ENCODE measurements at regions not wholly inside any gene's neighbourhood (a gene's known extent, or its start where the extent isn't known, plus 50 kb on each side); places are given as distances from the start of the nearest gene placed in this dataset.

DNA sequence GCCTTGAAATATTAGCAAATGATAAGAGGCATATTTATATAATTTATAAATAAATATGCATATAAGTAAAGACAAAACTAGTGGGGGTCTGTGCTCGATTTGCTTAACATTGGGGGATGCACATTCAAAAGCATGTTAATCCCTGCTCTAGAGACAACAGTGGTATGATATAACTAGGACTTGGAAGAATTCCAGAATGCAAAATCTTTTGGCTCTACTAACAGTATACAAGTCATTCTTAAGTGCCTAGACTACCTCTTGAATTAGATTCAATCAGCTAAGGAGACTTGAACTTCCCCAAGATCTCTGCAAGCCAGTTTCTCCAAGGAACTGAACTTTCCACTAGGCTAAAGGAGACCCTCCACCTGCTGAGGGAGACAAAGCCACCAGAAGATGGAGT, 282.7 kb upstream of the RORA start:
- Histone ChIP-seq H3K4ac (ENCODE audit: low read depth, low read length) (no peak overlapping the region), H3K27ac (ENCODE audit: insufficient read length, low read depth, low read length) (no peak overlapping the region), H4K20me1 (ENCODE audit: control insufficient read depth, insufficient read depth, insufficient read length) (no peaks in the 10 kb centered on the region), H4K8ac (replicated peaks; ENCODE audit: insufficient read length, low read depth, low read length) (no peak overlapping the region), H2BK12ac (ENCODE audit: insufficient read length, low read depth, low read length) (no peak overlapping the region), H3K23me2 (ENCODE audit: insufficient read length, low read depth, low read length, poor library complexity, severe bottlenecking) (no peaks in the 10 kb centered on the region), H2BK20ac (ENCODE audit: low read depth, low read length, poor library complexity, severe bottlenecking) (no peak overlapping the region), H3K27me3 (ENCODE audit: insufficient read depth, low read length) (no peaks in the 10 kb centered on the region), H3K9me3 (ENCODE audit: control insufficient read depth, low read depth, low read length) (no peaks in the 10 kb centered on the region), H2AK5ac (ENCODE audit: insufficient read length, low read length) (no peak overlapping the region), H4K91ac (ENCODE audit: insufficient read length, low read depth, low read length) (no peak overlapping the region), H3K4me2 (ENCODE audit: insufficient read depth, insufficient read length, low read length) (no peak overlapping the region), H3K18ac (ENCODE audit: insufficient read length, low read depth, low read length) (no peak overlapping the region), H3T11ph (ENCODE audit: low read length) (no peak overlapping the region), H2AFZ (ENCODE audit: low read length) (no peak overlapping the region), H3K56ac (ENCODE audit: insufficient read length, low read depth, low read length) (no peak overlapping the region), H3K23ac (ENCODE audit: insufficient read length, low read depth, low read length) (no peak overlapping the region), H3K79me1 (ENCODE audit: insufficient read depth, low read depth, low read length, poor library complexity, severe bottlenecking) (no peaks in the 10 kb centered on the region), H2BK5ac (ENCODE audit: insufficient read length, low read length) (no peak overlapping the region), H2BK15ac (ENCODE audit: low read depth, low read length) (no peak overlapping the region), H3K9ac (ENCODE audit: extremely low read depth, insufficient read length, low read length) (no peak overlapping the region), H3K14ac (ENCODE audit: insufficient read depth, low read length) (no peak overlapping the region), H3K79me2 (ENCODE audit: insufficient read depth, low read length) (no peaks in the 10 kb centered on the region), H2BK120ac (ENCODE audit: low read depth, low read length, poor library complexity, severe bottlenecking) (no peak overlapping the region), H4K5ac (ENCODE audit: insufficient read length, low read depth, low read length) (no peak overlapping the region), H3K4me1 (ENCODE audit: insufficient read depth, low read length) (no peaks in the 10 kb centered on the region)
- no peak for DNase-seq
- Mint-ChIP-seq H3K27me3 (ENCODE audit: low read depth) (no peaks in the 10 kb centered on the region; the same call in 1 of the 2 replicates), H3K4me3 (no peak overlapping the region), H3K9me3 (no peaks in the 10 kb centered on the region), H3K27ac (no peak overlapping the region), H3K36me3 (ENCODE audit: insufficient read depth in 1 of 3, low read depth in 3 of 3) (no peaks in the 10 kb centered on the region), H3K4me1 (0 out of 4 replicates have a peak, but pooled peaks cover 3 to 4% of the 10 kb centered on the region in 2 experiments)
- TF ChIP-seq, protein P1, sequence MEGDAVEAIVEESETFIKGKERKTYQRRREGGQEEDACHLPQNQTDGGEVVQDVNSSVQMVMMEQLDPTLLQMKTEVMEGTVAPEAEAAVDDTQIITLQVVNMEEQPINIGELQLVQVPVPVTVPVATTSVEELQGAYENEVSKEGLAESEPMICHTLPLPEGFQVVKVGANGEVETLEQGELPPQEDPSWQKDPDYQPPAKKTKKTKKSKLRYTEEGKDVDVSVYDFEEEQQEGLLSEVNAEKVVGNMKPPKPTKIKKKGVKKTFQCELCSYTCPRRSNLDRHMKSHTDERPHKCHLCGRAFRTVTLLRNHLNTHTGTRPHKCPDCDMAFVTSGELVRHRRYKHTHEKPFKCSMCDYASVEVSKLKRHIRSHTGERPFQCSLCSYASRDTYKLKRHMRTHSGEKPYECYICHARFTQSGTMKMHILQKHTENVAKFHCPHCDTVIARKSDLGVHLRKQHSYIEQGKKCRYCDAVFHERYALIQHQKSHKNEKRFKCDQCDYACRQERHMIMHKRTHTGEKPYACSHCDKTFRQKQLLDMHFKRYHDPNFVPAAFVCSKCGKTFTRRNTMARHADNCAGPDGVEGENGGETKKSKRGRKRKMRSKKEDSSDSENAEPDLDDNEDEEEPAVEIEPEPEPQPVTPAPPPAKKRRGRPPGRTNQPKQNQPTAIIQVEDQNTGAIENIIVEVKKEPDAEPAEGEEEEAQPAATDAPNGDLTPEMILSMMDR (conservative IDR thresholded peaks at IDR 0.05) = no peak
- WGBS (ENCODE audit: extremely low coverage, insufficient read length, low lambda C conversion rate) = no CpG with 5 or more reads among the region's 1 CpG
